ENCODE measurements at regions not wholly inside any gene's neighbourhood (a gene's known extent, or its start where the extent isn't known, plus 50 kb on each side); places are given as distances from the start of the nearest gene placed in this dataset.
"Not testable (repeated sequence)": the region's sequence is repeated elsewhere in the genome, so short reads cannot be mapped to it uniquely, and the experiment has no call there.

DNA sequence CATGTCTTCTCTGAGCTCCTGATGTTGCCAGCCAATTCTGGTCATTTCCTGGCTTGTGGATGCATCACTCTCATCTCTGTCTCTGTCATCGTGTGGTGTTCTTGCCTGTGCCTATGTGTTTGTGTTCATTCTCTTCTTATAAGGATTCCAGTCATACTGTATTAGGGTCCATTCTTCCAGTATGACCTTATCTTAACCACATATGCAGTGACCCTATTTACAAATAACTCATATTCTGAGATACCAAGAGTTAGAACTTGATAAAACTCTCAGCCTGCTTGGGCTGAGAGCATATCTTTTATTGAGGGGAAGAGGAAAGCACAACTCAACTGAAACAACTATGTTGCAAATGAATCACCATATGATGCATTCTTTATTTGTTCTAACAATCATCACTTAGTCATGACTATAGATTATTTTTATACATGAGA, 189.0 kb upstream of the ANXA10 start:
- Histone ChIP-seq H3K4me1 (no peaks in the 10 kb centered on the region), H3K36me3 (no peaks in the 10 kb centered on the region), H3K27ac (no peak overlapping the region), H3K4me3 (no peak overlapping the region), H3K27me3 (no peaks in the 10 kb centered on the region), H3K9me3 (no peaks in the 10 kb centered on the region)
- ATAC-seq (ENCODE audit: low FRiP score in 2 of 2) (no peak), DNase-seq (no peak)
- 13 to 65% methylated on average over 1 of the region's 1 CpG for WGBS, 2 donors
- TF ChIP-seq POLR2AphosphoS5 (IDR thresholded peaks at IDR 0.05) (no peak), EP300 (IDR thresholded peaks at IDR 0.05) (no peak), POLR2A (IDR thresholded peaks at IDR 0.05) (no peak)
- TF ChIP-seq, protein P1, sequence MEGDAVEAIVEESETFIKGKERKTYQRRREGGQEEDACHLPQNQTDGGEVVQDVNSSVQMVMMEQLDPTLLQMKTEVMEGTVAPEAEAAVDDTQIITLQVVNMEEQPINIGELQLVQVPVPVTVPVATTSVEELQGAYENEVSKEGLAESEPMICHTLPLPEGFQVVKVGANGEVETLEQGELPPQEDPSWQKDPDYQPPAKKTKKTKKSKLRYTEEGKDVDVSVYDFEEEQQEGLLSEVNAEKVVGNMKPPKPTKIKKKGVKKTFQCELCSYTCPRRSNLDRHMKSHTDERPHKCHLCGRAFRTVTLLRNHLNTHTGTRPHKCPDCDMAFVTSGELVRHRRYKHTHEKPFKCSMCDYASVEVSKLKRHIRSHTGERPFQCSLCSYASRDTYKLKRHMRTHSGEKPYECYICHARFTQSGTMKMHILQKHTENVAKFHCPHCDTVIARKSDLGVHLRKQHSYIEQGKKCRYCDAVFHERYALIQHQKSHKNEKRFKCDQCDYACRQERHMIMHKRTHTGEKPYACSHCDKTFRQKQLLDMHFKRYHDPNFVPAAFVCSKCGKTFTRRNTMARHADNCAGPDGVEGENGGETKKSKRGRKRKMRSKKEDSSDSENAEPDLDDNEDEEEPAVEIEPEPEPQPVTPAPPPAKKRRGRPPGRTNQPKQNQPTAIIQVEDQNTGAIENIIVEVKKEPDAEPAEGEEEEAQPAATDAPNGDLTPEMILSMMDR (IDR thresholded peaks at IDR 0.05), result no peak

DNA sequence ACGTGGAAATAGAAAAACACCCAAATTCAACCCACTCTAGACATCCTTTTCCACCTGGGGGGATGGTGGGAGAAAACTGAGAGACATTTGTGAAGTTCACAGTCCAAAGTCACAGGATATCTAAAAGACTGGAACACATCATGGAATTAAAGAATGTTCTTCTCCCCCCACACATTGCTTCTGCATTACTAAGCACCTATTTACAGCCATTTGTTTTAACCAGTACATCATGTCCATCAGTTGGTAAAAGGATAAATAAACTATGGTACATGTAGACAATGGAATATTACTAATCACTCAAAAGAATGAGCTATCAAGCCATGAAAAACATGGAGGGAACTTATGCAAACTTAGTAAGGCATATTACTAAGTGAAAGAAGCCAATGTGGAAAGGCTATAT, 185.5 kb upstream of the ANXA10 start:
- DNase-seq (no peak), ATAC-seq (ENCODE audit: low FRiP score in 2 of 2) (no peak)
- Histone ChIP-seq H3K36me3 (no peaks in the 10 kb centered on the region), H3K9me3 (no peaks in the 10 kb centered on the region), H3K4me1 (no peaks in the 10 kb centered on the region), H3K27ac (no peak overlapping the region), H3K27me3 (no peaks in the 10 kb centered on the region), H3K4me3 (no peak overlapping the region)
- TF ChIP-seq, protein P1 (IDR thresholded peaks at IDR 0.05), result no peak
- TF ChIP-seq EP300 (IDR thresholded peaks at IDR 0.05) (no peak), POLR2A (IDR thresholded peaks at IDR 0.05) (no peak), POLR2AphosphoS5 (IDR thresholded peaks at IDR 0.05) (no peak)
- WGBS, 2 donors, result 89 to 95% methylated on average over 1 of the region's 1 CpG

DNA sequence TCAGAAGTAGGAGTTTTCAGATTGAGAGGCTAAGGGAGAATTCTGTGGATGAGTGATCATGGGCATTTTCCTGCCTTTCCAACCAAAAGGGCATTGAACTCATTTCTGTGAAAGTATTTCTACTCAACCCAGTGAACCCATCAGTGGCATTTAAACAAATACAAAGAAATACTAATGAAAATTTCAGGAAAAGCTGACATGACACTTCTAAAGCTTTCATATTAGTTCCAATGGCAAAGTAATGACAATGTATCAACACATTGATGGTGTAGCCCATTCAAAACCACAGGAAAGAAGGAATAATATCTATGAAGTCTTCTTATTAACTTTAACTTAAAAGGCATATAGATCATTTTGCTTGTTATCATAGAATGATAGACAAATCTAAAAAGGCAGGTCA, 183.5 kb upstream of the ANXA10 start:
- H3K4me1 ChIP-seq, result no peaks in the 10 kb centered on the region
- DNase-seq (no peak), ATAC-seq (ENCODE audit: low FRiP score in 2 of 2) (no peak)
- H3K36me3 ChIP-seq, result no peaks in the 10 kb centered on the region
- TF ChIP-seq, protein P1 (IDR thresholded peaks at IDR 0.05), result no peak
- no peak for TF ChIP-seq POLR2A (IDR thresholded peaks at IDR 0.05)
- no peak for TF ChIP-seq POLR2AphosphoS5 (IDR thresholded peaks at IDR 0.05)
- no peak for TF ChIP-seq EP300 (IDR thresholded peaks at IDR 0.05)
- no peak overlapping the region for H3K4me3 ChIP-seq
- no peaks in the 10 kb centered on the region for H3K9me3 ChIP-seq
- no peaks in the 10 kb centered on the region for H3K27me3 ChIP-seq
- no peak overlapping the region for H3K27ac ChIP-seq

DNA sequence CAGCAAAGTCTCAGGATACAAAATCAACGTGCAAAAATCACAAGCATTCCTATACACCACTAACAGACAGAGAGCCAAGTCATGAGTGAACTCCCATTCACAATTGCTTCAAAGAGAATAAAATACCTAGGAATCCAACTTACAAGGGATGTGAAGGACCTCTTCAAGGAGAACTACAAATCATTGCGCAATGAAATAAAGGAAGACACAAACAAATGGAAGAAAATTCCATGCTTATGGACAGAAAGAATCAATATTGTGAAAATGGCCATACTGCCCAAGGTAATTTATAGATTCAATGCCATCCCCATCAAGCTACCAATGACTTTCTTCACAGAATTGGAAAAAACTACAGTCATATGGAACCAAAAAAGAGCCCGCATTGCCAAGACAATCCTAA, 179.8 kb upstream of the ANXA10 start:
- DNase-seq; H3K27me3 ChIP-seq; H3K9me3 ChIP-seq; H3K27ac ChIP-seq; H3K4me1 ChIP-seq; H3K36me3 ChIP-seq; ATAC-seq (ENCODE audit: low FRiP score in 2 of 2); H3K4me3 ChIP-seq: not testable (repeated sequence)
- 80 to 82% methylated on average over 3 of the region's 3 CpGs for WGBS, 2 donors

DNA sequence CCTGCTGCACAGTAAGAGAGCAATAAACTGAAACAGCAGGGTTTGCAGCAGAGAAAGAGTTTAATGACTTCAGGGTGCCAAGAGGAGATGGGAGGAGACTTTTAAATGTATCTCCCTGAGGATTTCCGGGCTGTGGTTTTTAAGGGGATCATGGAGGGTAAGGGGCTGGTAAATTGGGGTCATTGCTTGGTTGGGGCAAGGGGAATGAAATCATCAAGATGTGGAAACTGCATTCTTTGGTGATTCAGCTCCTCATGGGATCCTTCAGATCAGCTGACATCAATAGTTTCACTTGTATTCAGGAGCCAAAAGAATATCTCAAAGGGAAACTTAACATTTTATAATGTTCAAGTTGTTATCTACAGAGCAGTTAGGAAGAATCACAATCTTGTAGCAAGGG, 174.3 kb upstream of the ANXA10 start:
- Histone ChIP-seq H3K36me3 (no peaks in the 10 kb centered on the region), H3K4me1 (no peaks in the 10 kb centered on the region), H3K27ac (no peak overlapping the region), H3K9me3 (peaks cover 0 to 4% (median 0%) of the 10 kb centered on the region in 4 donors), H3K4me3 (no peak overlapping the region), H3K27me3 (no peaks in the 10 kb centered on the region)
- TF ChIP-seq EP300 (IDR thresholded peaks at IDR 0.05) (no peak), POLR2AphosphoS5 (IDR thresholded peaks at IDR 0.05) (no peak), POLR2A (IDR thresholded peaks at IDR 0.05) (no peak)
- TF ChIP-seq, protein P1 (IDR thresholded peaks at IDR 0.05), result no peak
- no peak for ATAC-seq (ENCODE audit: low FRiP score in 2 of 2)
- 42 to 77% methylated on average over 1 of the region's 1 CpG for WGBS, 2 donors
- DNase-seq, result no peak
